Fibroblast of villous mesenchyme (primary cell): ENCODE measurements at regions not wholly inside any gene's neighbourhood (a gene's known extent, or its start where the extent isn't known, plus 50 kb on each side); places are given as distances from the start of the nearest gene placed in this dataset.

Experiments used
- DNase-seq: peaks from one replicate; pipeline ENCODE4 v3.0.0-alpha.2; 2010; ENCODE audit warnings: low read depth
- H3K4me3 ChIP-seq: 2 replicates; pipeline ENCODE4 v1.5.1; 2011; ENCODE audit warnings: low read depth, mild to moderate bottlenecking, low read length
- TF ChIP-seq, protein P1 (sequence below): IDR thresholded peaks from 2 replicates; pipeline ENCODE4 v1.5.1; 2012; ENCODE audit warnings: low read depth, mild to moderate bottlenecking, low read length; ENCODE audit not compliant: insufficient read depth

DNA sequence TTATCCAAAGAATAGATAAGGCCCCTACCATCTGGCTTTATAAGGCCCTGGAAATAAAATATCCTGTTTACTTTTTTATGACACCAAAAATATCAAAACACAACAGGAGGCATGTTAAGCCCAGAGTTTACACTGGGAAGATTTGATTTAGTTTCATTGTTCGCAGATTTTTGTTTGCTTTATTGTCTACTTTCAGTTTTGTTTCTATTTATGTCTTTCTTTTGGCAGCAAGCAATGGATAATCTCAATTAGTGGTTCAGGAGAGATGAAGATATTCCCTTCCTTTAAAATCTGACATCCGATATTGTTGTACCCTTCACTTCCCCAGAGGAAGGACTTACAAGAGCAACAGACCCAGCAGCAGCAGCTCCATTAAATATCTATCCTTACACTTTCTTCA, 249.4 kb upstream of the ARPP21 start:
- DNase-seq, result no peak
- TF ChIP-seq, protein P1, sequence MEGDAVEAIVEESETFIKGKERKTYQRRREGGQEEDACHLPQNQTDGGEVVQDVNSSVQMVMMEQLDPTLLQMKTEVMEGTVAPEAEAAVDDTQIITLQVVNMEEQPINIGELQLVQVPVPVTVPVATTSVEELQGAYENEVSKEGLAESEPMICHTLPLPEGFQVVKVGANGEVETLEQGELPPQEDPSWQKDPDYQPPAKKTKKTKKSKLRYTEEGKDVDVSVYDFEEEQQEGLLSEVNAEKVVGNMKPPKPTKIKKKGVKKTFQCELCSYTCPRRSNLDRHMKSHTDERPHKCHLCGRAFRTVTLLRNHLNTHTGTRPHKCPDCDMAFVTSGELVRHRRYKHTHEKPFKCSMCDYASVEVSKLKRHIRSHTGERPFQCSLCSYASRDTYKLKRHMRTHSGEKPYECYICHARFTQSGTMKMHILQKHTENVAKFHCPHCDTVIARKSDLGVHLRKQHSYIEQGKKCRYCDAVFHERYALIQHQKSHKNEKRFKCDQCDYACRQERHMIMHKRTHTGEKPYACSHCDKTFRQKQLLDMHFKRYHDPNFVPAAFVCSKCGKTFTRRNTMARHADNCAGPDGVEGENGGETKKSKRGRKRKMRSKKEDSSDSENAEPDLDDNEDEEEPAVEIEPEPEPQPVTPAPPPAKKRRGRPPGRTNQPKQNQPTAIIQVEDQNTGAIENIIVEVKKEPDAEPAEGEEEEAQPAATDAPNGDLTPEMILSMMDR, result no peak
- H3K4me3 ChIP-seq, result no peak overlapping the region

DNA sequence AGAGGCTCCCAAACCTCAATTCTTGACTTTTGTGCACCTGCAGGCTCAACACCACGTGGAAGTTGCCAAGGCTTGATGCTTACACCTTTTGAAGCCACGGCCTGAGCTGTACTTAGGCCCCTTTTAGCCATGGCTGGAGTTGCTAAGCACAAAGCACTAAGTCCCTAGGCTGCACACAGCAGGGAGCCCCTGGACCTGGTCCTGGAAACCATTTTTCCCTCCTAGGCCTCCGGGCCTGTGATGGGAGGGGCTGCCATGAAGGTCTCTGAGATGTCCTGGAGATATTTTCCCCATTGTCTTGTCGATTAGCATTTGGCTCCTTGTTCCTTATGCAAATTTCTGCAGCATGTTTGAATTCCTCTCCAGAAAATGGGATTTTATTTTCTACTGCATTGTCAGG, 247.1 kb upstream of the ARPP21 start:
- H3K4me3 ChIP-seq, result no peak overlapping the region
- DNase-seq, result no peak
- TF ChIP-seq, protein P1, result no peak

DNA sequence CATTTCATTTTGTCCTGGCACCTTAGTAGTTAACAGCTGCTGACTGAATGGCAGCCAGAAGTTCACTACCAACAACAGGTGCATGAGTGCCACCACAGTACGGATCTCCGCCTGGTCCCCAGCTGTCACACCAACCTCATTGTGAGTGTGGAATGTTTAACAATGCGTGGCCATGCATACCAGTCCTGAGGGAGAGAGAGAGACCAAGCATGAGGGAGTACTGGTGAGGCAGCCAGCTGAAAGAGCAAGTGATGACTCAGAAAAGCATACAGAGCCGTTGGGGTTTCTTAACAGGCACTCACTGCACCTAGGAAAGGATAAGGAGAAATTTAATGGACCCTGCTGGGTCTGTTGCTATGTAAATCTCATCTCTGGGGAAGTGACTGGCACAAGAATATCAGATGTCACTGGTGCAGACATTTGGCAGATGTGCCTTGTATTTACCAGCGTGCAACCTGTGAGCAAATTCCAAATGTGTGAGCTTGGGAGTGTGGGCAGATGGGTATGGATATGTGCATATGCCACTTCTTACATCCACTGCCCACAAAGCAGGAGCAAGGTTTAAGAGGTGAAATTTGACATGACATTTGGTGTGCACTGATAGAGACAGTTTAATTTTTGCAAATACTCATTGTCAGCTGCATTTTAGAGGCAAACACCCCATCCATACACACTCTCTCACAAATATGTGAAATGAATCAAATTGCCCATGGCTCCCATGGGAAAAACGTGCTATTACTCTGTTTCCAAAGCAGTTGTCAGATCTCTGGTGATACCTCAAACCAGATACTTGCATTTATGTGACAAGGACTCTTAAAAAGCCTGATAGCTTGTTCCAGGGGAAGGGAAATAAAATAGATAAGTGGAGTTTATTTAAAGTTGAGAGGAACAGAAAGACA, 245.2 kb upstream of the ARPP21 start:
- no peak for DNase-seq
- TF ChIP-seq, protein P1, result no peak
- no peak overlapping the region for H3K4me3 ChIP-seq

DNA sequence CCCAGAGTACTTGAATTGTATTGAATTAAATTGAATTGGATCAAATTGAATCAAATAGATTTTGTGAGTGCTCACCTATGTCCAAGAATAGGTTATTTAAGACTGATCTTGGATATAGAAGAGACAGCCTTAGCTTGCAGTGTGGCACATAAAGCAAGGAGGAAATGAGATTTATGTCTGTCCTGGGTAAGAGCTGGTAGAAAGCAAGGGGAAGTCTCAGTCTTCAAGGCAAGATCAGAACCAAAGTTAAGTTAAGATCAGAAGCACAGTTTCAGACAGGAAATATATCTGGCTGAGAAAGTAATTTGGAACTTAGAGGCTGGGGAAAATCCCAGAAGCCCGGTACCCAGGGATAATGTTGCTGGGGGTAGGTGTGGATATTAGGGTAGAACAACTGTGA, 244.4 kb upstream of the ARPP21 start:
- DNase-seq, result no peak
- H3K4me3 ChIP-seq, result no peak overlapping the region
- TF ChIP-seq, protein P1, result no peak

DNA sequence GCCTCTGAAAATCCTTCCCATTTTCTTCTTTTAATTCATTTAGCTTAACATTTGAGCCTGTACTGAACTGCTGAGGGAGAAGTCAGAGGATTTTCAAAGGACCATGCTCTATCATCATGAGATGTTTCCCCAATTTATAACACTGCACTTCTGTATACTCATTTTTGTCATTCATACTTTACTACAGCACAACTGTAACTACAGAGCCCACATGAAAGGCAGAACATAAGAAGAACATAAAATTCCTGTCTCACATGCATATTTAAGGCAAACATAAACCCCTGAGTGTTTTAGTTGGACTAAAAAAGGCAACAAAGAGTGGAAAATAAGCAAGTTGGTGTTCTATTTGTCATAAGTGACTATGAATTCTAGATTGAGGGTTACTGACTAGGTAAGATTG, 237.7 kb upstream of the ARPP21 start:
- H3K4me3 ChIP-seq, result no peak overlapping the region

DNA sequence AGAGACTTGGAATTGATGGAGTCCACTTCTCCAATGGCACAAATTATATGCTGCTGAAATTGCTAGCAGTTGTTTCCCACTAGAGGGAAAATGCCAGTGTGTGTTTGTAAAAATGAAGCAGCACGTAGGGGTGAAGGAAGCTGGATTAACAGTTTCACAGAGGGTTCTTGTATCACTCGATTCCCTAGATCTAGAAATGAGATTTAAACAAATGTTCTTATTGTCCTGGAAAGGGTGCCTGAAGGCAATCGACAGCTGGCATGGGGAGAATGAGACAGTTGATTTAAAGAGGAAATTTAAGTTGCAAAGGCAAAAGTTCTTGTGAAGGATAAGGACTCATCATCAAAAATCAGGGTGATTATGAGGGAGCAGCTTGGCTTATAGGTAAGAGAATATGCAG, 234.8 kb upstream of the ARPP21 start:
- DNase-seq, result no peak
- H3K4me3 ChIP-seq, result no peak overlapping the region
- TF ChIP-seq, protein P1, result no peak

More for the DNA sequence above, 237.7 kb upstream of the ARPP21 start:
- DNase-seq, result no peak
- TF ChIP-seq, protein P1, result no peak
